Osteoblast (primary cell): ENCODE measurements at regions not wholly inside any gene's neighbourhood (a gene's known extent, or its start where the extent isn't known, plus 50 kb on each side); places are given as distances from the start of the nearest gene placed in this dataset.

Experiments
- DNase-seq: peaks from one replicate; pipeline ENCODE4 v3.0.0; 2011; ENCODE audit warnings: low spot score, mixed read lengths; ENCODE audit not compliant: insufficient read length; ENCODE audit errors: missing footprints
- H2AFZ ChIP-seq: 2 replicates; pipeline ENCODE4 v1.6.0; 2011; ENCODE audit warnings: mild to moderate bottlenecking, low read length
- H3K27ac ChIP-seq: 2 replicates; pipeline ENCODE4 v1.5.1; 2011; ENCODE audit warnings: mild to moderate bottlenecking, low read depth, low read length, moderate library complexity
- H3K27me3 ChIP-seq: 2 replicates; pipeline ENCODE4 v1.6.0; 2012; ENCODE audit warnings: mild to moderate bottlenecking, control low read depth, inconsistent platforms, low read length, moderate library complexity; ENCODE audit not compliant: insufficient read depth
- H3K36me3 ChIP-seq: 2 replicates; pipeline ENCODE4 v1.5.1; 2011; ENCODE audit warnings: mild to moderate bottlenecking, low read length, control low read depth, moderate library complexity; ENCODE audit not compliant: insufficient read depth
- H3K4me1 ChIP-seq: 2 replicates; pipeline ENCODE4 v1.5.1; 2011; ENCODE audit warnings: mild to moderate bottlenecking, low read length, control low read depth, moderate library complexity; ENCODE audit not compliant: insufficient read depth
- H3K4me2 ChIP-seq: 2 replicates; pipeline ENCODE4 v1.6.0; 2011; ENCODE audit warnings: mild to moderate bottlenecking, low read length; ENCODE audit not compliant: insufficient read depth
- H3K4me3 ChIP-seq: fragments of 200-600 bp; sonication (generic); 3 replicates; pipeline ENCODE4 v1.5.1; 2012; ENCODE audit warnings: mild to moderate bottlenecking, low read length, inconsistent platforms; ENCODE audit not compliant: insufficient read depth
- H3K79me2 ChIP-seq: 2 replicates; pipeline ENCODE4 v1.6.0; 2012; ENCODE audit warnings: mild to moderate bottlenecking, low read length, control low read depth, inconsistent platforms; ENCODE audit not compliant: insufficient read depth
- H3K9me3 ChIP-seq: 2 replicates; pipeline ENCODE4 v1.5.1; 2011; ENCODE audit warnings: low read depth, low read length, control low read depth
- H4K20me1 ChIP-seq: 2 replicates; pipeline ENCODE4 v1.6.0; 2012; ENCODE audit warnings: mild to moderate bottlenecking, low read length, control low read depth; ENCODE audit not compliant: insufficient read depth
- CTCF ChIP-seq: IDR thresholded peaks from 2 replicates; pipeline ENCODE4 v1.5.1; 2011; ENCODE audit warnings: mild to moderate bottlenecking, low read depth, low read length, moderate library complexity; ENCODE audit errors: extremely low read depth

- H4K20me1 ChIP-seq: no peaks in the 10 kb centered on the region
- H2AFZ ChIP-seq: no peak overlapping the region
- H3K9me3 ChIP-seq: no peaks in the 10 kb centered on the region
- no peak overlapping the region for H3K4me2 ChIP-seq
- DNase-seq: no peak
- no peaks in the 10 kb centered on the region for H3K27me3 ChIP-seq
- H3K36me3 ChIP-seq: no peaks in the 10 kb centered on the region
- H3K27ac ChIP-seq: no peak overlapping the region
- H3K4me1 ChIP-seq: no peaks in the 10 kb centered on the region
- H3K79me2 ChIP-seq: no peaks in the 10 kb centered on the region
- TF ChIP-seq CTCF: no peak
- H3K4me3 ChIP-seq: no peak overlapping the region
These were observed 82.7 kb upstream of the TMLHE start for GRCh38 chrX:155695419-155695818.

- no peak for DNase-seq
- TF ChIP-seq CTCF: no peak
- Histone ChIP-seq H3K4me1 (no peaks in the 10 kb centered on the region), H2AFZ (no peak overlapping the region), H4K20me1 (no peaks in the 10 kb centered on the region), H3K79me2 (no peaks in the 10 kb centered on the region), H3K9me3 (no peaks in the 10 kb centered on the region), H3K27me3 (no peaks in the 10 kb centered on the region), H3K4me2 (no peak overlapping the region), H3K36me3 (no peaks in the 10 kb centered on the region), H3K27ac (no peak overlapping the region), H3K4me3 (no peak overlapping the region)
These were observed 81.9 kb upstream of the TMLHE start for GRCh38 chrX:155694649-155695048.

- no peaks in the 10 kb centered on the region for H4K20me1 ChIP-seq
- no peak for TF ChIP-seq CTCF
- DNase-seq: no peak
These were observed 70.1 kb upstream of the TMLHE start for GRCh38 chrX:155682834-155683233.

GRCh38 chrX:155679715-155680114 is 67.0 kb upstream of the TMLHE start:
- Histone ChIP-seq H3K27ac (no peak overlapping the region), H3K4me3 (no peak overlapping the region), H4K20me1 (no peaks in the 10 kb centered on the region), H3K79me2 (no peaks in the 10 kb centered on the region), H3K27me3 (no peaks in the 10 kb centered on the region), H3K4me2 (no peak overlapping the region), H3K4me1 (no peaks in the 10 kb centered on the region), H3K9me3 (no peaks in the 10 kb centered on the region), H2AFZ (no peak overlapping the region), H3K36me3 (no peaks in the 10 kb centered on the region)
- no peak for TF ChIP-seq CTCF
- no peak for DNase-seq

More at GRCh38 chrX:155682834-155683233, 70.1 kb upstream of the TMLHE start:
- Histone ChIP-seq H3K27me3 (no peaks in the 10 kb centered on the region), H3K4me2 (no peak overlapping the region), H3K4me1 (no peaks in the 10 kb centered on the region), H3K4me3 (no peak overlapping the region), H2AFZ (no peak overlapping the region), H3K9me3 (no peaks in the 10 kb centered on the region), H3K79me2 (no peaks in the 10 kb centered on the region), H3K27ac (no peak overlapping the region), H3K36me3 (no peaks in the 10 kb centered on the region)
